ENCODE measurements at regions not wholly inside any gene's neighbourhood (a gene's known extent, or its start where the extent isn't known, plus 50 kb on each side); places are given as distances from the start of the nearest gene placed in this dataset.

DNA sequence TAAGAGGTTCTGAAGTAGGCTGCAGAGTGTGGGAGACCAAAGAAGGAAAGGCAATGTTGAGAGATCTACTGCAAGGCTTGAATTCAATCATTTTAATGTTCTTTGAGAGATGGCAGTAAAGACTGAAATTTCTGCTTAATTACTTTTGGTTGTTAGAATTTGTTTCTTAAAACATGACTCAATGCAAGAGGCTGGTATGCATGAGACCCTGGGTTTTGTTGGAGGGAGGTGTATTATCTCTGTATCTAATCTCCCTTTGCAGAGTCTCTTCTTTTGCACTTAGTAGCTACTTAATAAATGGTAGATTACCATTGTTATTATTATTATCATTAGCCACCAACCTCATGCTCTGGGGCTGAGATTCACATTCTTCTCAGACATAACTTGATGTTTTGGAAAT is 87.4 kb upstream of the DRD2 start:
- no peak for DNase-seq (ENCODE audit: low read depth)
- H3K4me3 ChIP-seq (ENCODE audit: low read depth, low read length): no peak overlapping the region
- TF ChIP-seq, protein P1, sequence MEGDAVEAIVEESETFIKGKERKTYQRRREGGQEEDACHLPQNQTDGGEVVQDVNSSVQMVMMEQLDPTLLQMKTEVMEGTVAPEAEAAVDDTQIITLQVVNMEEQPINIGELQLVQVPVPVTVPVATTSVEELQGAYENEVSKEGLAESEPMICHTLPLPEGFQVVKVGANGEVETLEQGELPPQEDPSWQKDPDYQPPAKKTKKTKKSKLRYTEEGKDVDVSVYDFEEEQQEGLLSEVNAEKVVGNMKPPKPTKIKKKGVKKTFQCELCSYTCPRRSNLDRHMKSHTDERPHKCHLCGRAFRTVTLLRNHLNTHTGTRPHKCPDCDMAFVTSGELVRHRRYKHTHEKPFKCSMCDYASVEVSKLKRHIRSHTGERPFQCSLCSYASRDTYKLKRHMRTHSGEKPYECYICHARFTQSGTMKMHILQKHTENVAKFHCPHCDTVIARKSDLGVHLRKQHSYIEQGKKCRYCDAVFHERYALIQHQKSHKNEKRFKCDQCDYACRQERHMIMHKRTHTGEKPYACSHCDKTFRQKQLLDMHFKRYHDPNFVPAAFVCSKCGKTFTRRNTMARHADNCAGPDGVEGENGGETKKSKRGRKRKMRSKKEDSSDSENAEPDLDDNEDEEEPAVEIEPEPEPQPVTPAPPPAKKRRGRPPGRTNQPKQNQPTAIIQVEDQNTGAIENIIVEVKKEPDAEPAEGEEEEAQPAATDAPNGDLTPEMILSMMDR (conservative IDR thresholded peaks at IDR 0.05; ENCODE audit: low read depth, low read length): no peak

DNA sequence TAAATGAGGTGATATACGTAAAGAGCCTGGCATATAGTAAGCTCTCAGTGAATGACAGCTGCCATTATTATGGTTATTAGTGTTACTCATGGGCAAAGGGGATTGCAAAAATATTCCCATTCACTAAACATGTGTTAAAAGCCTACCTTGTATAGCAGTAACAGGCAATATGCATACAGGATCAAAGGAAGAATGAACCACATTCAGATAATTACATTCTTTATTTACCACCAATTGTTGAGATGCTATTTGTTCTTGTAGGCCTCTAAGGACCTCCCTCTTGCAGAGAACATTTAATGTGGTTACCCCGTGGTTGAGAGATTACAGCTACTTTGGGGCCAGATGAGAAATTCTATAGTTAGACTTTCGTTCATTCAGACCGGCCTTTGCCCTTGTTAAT is 82.7 kb upstream of the DRD2 start:
- no peak for DNase-seq (ENCODE audit: low read depth)
- TF ChIP-seq, protein P1 (conservative IDR thresholded peaks at IDR 0.05; ENCODE audit: low read depth, low read length): no peak
- no peak overlapping the region for H3K4me3 ChIP-seq (ENCODE audit: low read depth, low read length)

- no peak for DNase-seq (ENCODE audit: low read depth)
- no peak overlapping the region for H3K4me3 ChIP-seq (ENCODE audit: low read depth, low read length)
- TF ChIP-seq, protein P1 (conservative IDR thresholded peaks at IDR 0.05; ENCODE audit: low read depth, low read length): no peak
These were observed 80.8 kb upstream of the DRD2 start for GRCh38 chr11:113556036-113556435.

- no peak overlapping the region for H3K4me3 ChIP-seq (ENCODE audit: low read depth, low read length)
- TF ChIP-seq, protein P1 (conservative IDR thresholded peaks at IDR 0.05; ENCODE audit: low read depth, low read length): no peak
- DNase-seq (ENCODE audit: low read depth): no peak
These were observed 79.9 kb upstream of the DRD2 start for GRCh38 chr11:113555071-113555619.

DNA sequence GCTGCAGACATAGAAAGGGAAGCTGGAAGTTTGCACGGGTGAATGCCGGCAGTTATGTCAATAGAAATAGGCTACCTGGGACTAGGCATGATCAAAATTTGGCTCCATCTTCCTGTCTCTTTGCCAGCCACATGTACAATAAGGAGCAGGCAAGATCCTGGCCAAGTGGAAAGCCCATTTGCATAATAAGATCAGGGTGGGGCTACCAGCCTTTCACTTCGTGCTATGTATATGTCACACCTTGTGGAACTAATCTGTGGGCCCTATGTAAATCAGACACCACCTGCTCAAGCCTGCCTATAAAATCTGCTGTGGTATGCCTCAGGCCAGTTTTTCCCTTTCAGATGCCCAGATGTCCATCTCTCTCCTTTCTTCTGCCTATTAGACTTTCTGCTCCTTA is 79.3 kb upstream of the DRD2 start:
- no peak overlapping the region for H3K4me3 ChIP-seq (ENCODE audit: low read depth, low read length)
- DNase-seq (ENCODE audit: low read depth): no peak
- TF ChIP-seq, protein P1 (conservative IDR thresholded peaks at IDR 0.05; ENCODE audit: low read depth, low read length): no peak

- no peak overlapping the region for H3K4me3 ChIP-seq (ENCODE audit: low read depth, low read length)
- no peak for DNase-seq (ENCODE audit: low read depth)
- TF ChIP-seq, protein P1 (conservative IDR thresholded peaks at IDR 0.05; ENCODE audit: low read depth, low read length): no peak
These were observed 78.7 kb upstream of the DRD2 start for GRCh38 chr11:113553915-113554314.

DNA sequence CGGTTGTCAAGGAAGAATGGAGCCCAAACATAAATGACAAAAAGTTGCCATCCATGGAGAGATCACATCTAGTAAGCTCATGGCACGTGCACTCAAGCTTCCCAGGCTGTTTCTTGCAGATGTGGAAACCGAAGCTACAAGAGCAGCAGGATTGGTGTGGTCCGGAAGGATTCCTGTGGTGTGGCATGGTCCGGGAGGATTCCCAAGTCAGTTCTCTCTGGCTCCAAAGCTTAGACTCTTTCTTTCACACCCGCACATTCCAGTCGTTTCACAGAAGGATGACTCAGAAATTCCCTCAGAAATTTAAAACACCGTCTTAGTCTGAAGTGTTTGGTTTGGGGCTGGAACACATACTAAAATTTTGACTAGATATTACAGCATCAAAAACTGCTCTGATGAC is 78.0 kb upstream of the DRD2 start:
- no peak overlapping the region for H3K4me3 ChIP-seq (ENCODE audit: low read depth, low read length)
- TF ChIP-seq, protein P1 (conservative IDR thresholded peaks at IDR 0.05; ENCODE audit: low read depth, low read length): no peak
- no peak for DNase-seq (ENCODE audit: low read depth)
